HG03066 (cell line): ENCODE measurements at regions not wholly inside any gene's neighbourhood (a gene's known extent, or its start where the extent isn't known, plus 50 kb on each side); places are given as distances from the start of the nearest gene placed in this dataset.
"Not testable (repeated sequence)": the region's sequence is repeated elsewhere in the genome, so short reads cannot be mapped to it uniquely, and the experiment has no call there.

Experiments
- ATAC-seq: cut with Tn5 transposase; IDR thresholded peaks from one replicate; pipeline ENCODE4 v1.9.1; 2021; ENCODE audit warnings: low read depth; ENCODE audit not compliant: unreplicated experiment

DNA sequence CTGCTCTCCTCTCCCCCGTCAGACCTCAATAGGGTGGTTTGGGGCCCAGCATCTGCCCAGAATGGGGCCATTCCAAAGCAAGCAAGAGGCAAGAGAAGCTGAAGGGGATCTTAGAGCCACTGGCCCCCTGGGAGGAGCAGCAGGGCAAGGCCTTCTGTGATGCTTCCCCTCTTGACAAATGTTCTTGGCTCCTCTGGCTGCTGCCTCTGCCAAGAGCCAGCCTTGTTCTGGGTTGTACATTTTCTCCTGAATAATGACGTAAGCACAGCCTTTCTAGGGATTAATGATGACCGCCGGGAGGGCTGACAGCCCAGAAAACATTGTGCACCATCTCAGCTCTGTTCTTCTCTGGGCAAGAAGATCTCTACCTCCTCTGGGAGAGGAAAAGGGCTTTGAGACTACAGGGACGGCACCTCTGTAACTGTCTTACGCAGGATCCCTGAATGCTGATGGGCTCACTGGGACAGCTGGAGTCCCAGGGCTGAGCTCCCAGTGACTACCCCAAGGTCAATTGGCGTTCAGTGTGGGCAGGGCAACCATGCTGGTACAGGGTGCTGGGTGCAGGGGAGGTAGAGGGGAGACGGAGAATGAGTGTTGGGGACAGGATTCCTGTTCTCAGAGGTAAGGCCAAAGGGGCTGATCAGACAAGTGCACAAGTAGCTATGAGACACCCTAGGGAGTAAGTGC lies 253.3 kb downstream of the FAM43A start:
- ATAC-seq: no peak

DNA sequence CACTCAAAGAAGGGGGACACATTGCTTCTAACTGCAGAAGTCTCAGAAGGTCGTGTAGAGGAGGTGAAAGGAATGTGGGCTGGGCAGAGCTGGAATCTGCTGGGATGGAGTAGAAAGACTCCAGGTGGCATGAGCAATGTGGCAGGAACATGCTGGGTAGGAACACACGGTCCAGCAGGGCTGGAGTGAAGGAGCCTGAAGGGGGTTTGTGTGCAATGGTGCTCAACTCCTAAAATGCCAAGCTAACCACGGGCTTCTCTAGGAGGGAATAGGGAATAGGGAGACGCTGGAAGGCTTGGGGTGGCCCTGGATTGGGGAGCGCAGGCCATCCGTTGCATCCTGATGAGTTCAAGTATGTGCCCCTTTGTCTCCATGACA lies 253.8 kb downstream of the FAM43A start:
- no peak for ATAC-seq

DNA sequence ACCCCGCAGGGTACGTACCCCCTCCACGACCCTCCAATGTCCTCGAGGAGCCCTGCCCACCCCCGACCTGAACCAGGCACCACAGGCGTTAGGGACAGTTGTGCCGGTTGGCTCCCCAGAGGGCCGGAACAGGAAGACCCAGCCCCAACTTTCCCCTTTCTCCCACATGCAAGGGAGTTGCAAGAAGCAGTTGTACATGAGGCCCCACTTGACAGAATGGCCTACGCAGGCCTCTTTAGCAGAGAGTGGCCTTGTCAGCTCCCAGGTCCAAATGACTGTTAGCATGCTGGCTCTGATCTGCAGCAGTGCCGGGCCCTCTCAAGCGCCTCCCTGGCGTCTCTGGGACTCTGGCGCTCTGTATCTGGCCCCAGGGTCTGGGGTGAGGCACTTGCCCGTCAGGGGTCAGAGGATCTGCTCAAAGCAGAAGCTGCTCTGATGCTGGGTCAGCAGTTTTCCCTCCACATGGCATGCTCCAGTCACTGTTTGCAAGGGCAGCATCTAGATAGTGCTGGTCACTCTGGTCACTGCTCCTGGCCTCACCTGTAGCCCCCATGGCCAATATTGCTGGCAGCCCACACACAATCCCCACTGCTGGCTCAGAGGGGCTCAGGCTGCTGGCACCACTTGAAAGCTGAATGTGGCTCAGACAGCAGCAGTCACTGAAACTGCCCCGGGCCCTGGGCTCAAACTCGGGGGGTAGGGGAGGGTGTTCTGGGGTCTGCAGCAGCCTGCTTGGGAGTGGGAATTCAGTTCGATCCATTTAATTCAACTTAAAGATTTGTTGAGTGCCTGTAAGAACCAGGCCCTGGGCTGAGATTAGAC lies 254.5 kb downstream of the FAM43A start:
- ATAC-seq: no peak

DNA sequence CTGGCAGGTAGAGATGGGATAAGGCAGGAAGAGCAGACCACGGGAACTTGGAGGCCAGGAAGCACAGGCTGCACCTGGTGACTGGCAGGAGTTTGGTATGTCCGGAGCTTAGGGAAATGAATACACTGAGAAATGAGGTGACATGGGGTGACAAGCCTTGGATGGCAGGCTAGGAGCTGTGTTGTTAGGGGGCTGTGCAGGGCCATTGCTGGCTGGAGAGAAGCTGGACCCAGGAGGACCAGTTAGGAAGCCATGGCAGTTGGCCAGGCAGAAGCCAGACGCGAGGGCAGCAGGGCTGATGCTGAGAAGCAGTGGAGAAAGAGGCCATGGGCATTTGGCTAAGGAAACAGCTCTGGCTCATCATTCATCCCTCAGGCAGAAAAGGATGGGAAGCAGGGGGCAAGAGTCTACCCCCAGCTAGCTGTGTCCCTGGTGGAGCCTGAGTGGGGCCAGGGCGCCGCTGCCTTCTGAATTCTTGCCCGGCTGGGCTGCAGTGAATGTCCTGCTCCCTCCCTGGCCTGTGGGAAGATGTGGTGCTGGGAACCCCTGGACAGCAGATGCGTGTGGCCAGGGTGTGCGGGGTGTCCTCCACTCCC lies 255.8 kb downstream of the FAM43A start:
- ATAC-seq: no peak

DNA sequence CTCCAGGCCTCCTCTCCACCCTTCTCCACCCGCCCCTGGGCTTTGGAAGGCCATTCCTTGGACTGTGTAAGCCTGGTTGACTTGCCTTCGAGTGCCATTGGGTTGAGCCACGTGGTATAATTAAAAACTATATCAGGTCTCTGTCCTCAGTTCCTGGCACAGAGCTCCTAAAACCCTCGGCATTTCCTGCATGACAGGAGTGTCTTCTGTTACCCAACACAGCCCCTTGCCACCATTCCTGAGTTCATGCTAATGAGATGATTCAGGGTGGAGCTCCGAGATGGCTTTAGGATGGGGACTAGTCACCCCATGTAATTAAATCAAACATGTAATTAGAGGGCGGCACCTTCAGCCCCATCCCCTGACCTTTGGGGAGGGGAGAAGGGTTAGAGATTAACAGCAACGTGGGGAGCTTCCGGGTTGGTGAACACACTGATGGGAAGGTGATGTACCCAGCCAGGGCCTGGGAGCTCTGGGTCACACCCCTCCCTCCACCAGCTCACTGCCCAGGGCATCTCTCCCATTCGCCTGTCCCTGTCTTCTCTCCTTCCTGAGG lies 256.4 kb downstream of the FAM43A start:
- ATAC-seq: no peak

DNA sequence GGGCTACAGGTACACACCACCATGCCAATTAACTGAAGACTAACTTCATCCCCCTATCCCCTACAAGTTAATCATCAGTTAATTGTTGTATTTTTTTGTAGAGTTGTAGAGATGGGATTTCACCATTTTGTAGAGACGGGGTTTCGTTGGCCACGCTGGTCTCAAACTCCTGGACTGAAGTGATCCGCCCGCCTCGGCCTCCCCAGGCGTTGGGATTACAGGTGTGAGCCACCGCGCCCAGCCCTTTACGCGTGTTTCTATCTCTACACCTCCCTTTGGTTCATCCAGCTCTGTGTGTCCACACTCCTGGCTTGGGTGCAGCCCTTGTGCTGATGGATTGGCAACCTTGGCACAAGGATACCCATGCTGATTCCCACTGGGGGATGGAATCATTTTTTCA lies 258.8 kb downstream of the FAM43A start:
- no peak for ATAC-seq

DNA sequence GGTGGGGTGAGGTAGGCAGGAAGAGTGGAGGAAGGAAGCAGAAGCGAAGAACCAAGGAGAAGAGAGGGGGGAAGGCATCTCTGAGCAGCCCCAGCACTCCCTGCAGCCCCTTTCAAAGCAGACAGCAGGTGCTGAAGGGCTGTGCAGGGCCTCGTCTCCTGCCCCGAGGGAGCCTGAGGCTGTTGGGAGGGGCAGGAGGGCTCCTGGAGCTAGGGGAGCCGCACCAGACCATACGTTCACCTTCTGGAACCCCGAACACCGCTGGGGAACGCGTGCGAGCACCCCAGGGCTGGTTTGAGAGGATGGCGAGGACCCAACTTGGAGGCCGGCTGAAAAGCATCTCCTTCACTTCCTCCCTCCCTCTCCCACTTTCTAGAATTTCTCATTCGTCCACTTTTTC lies 259.8 kb downstream of the FAM43A start:
- no peak for ATAC-seq

DNA sequence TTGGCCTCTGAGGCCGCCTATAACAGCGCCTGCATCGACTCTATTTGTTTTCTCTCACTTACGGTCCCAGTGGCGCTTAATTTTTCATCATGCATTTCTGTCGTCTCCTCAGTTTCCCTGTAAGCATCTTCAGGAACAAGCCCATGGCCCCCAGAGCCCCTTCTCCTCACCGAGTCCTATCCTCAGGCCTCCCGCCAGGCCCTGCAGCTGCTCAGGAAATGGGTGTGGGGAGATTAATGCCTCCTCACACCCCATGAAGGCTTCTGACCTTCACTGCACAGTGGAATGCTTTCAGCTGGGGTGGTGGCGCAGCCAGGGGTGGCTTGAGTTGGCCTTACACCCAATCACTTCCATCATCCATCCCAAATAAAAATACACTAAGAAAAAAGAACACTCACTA lies 260.4 kb downstream of the FAM43A start:
- no peak for ATAC-seq

DNA sequence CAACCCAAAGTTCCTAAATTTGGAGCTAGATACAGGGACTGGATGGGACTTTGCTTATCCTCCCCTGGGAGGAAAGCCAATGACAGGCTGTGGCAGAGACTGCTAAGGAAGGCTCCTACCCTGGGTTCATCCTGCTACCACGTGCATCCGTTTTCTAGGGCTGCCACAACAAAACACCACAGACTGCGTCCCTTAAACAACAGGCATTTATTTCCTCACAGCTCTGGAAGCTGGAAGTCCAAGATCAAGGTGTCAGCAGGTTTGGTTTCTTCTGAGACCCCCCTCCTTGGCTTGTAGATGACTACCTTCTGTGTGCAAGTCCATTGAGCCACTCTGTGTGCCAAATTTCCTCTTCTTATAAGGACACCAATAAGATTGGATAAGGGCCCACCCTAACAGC lies 263.9 kb downstream of the FAM43A start:
- no peak for ATAC-seq

DNA sequence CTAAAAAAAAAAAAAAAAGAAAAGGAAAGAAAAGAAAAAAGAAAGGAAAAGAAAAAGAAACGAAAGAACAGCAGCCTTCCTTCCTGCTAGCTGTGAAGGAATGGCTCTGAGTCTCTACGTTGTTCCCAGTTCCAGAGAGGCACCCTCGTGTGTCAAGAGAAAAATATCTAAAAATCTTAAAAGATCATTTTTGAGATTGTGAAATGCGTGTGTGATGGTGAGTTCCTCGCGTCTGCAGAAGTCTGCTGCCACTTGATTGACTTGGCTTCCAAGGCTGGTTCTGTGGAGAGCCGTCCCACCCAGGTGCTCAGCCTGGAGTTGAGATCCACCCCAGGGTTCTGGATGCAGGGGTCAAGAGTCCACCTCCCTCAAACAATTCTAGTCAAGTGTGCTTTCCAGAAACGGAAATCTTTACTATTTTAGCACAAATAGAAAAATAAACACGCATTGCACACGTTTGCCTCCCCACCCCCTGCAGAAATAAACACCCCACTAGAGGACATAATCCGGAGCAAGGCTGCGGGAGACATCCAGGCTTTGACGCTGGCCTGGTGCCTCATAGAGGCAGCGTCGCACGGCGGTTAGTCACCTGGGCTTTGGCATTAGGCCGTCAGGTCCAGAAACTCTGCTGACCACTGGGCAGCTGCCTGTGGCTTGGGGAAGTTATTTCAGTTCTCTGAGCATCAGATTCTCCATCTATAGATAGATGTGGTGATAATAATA lies 265.4 kb downstream of the FAM43A start:
- no peak for ATAC-seq

DNA sequence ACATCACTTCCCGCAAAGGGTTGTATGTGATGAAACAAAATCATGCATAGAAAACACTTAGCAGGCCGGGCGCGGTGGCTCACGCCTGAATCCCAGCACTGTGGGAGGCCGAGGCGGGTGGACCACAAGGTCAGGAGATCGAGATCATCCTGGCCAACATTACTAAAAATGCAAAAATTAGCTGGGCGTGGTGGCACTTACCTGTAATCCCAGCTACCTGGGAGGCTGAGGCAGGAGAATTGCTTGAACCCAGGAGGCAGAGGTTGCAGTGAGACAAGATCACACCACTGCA lies 265.9 kb downstream of the FAM43A start:
- ATAC-seq: not testable (repeated sequence)

DNA sequence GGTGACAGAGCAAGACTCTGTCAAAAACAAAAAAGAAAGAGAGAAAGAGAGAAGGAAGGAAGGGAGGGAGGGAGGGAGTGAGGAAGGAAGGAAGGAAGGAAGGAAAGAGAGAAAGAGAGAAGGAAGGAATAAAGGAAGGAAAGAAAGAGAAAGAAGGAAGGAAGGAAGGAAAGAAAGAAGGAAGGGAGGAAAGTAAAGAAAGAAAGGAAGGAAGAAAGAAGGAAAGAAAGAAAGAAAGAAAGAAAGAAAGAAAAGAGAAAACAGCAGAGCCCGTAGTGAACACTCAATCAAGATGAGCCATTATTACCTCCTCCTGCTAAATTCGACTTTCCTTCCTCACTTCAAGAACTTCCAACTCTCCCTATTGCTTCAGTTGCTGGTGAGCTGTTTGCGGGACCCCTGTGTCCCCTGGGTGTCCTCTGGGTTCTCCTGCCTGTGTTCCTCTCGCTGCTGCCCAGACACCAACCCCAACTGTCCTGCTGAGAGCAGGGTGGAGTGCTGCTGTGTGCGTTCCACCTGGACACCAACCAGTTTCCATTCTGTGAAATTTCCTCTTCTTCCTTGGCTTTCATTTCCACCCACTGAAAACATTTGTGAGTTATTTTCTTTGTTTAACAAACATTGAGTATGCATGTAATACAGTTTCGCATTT lies 266.4 kb downstream of the FAM43A start:
- no peak for ATAC-seq

DNA sequence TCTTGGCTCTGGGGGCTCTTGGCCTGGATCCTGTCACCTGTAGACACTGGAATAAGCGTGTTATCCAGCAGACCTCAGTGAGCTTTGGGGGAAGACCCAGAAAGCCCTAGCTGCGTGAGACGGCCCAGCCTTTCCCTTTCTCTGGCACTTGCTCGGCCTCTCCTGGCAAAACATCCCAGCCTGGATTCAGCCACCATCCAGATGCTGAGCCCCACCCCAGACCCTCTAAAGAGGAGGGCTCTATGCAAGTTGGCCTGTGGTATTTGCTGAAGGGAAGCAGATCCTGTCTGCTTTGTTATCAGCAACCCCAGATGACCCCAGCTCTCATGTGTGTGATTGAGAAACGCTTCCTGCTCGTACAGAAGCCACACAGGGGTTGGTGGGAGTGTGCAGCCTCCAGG lies 267.2 kb downstream of the FAM43A start:
- ATAC-seq: no peak

DNA sequence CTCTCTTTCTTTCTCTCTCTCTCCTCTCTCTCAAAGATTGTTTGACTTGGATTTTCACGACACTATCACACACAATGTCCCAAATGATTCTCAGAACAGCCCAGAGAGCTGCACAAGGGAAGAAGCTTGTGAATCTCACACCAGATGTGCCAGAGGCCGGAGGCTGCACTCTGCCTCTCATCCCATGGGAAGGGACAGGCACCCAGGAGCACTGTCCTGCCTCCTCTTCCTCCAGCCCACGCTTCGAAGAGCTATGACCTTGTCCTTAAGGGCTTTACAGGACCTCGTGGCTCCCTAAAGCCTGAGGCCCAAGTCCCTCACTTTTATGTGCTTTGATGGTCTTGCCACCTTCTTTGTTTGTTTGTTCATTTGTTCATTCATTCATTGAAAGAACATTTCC lies 267.6 kb downstream of the FAM43A start:
- no peak for ATAC-seq

DNA sequence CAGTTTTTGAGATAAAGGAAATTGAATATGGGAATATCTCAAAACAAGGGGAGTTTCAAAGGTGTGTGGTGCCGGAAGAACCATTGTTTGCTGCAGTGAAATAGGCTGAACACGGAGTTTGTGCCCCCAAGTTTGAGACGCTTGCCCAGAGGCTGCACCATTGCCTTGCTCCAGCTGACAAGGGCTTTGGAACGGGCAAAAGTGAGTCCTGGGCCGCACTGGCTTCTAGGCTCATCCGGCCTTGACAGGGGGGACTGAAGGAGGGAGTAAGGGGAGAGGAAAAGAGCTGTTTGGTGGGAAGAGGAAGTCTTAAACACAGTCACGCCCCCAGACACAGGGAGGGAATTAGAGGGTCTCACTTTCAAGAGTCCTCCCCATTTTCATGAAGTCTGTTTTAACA lies 269.9 kb downstream of the FAM43A start:
- ATAC-seq: no peak

DNA sequence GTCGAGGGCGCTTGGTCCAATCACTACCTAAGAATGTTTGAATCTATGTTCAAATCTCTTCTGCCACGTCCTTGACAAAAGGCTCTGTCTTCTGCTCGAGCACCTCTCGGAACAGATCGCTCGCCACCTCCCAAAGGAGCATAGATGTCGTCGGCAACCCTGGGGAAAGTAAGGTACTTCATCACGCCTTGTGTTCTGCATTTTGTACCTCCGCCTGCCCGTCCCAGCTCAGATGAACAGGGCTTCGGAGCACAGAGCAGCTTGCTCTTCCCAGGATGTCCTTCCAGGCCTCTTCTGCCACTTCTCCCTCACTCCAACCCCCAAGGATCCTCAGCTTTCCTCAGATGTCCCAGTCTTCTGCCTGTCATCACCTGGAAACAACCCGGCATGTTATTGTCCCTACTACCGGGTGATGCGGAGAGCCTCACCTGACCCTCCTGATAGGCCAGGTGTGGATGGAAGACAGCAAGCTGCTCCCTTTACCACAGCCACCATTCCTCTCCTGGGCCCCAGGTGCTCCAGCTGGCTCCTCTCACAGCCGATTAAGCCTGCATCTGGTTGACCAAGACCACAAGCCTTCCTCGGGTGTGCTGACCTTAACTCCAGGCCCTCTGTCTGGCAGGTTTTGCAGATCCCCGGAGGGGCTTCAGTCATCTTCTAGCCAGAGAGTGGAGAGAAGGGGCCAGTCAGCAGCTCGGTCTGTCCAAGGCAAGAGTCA lies 270.5 kb downstream of the FAM43A start:
- no peak for ATAC-seq

DNA sequence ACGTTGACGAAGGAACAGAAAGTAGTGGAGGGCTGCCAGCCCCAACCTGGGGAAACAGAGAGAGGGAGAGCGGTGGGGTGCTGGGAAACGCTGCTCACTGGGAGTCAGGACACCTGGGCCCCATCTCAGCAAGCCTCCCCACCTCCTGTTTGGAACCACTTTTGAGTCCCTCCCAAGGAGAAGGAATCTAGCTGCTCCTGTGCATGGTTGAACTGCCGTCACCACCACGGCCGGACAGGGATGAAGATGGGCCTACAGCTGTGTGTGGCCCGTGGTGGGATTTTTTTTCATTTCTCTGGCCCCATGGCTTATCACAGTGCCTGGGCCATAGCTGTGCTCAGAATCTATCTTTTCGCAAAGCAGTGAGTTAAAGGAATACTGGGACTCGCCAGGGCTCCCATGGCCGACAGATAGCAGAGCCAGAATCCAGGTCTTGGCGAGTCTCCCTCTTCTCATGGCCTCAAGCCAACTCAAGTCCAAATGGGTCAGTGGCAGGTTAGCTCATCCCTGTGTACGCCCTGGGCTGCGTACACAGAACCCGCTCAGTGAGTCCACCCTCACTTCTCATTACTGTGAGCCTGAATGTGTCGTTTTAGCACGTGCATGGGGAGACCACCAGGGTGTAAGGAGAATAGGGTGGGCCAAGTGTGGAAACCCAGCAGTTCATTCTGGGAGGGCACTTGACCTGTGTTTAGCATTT lies 271.2 kb downstream of the FAM43A start:
- ATAC-seq: no peak

DNA sequence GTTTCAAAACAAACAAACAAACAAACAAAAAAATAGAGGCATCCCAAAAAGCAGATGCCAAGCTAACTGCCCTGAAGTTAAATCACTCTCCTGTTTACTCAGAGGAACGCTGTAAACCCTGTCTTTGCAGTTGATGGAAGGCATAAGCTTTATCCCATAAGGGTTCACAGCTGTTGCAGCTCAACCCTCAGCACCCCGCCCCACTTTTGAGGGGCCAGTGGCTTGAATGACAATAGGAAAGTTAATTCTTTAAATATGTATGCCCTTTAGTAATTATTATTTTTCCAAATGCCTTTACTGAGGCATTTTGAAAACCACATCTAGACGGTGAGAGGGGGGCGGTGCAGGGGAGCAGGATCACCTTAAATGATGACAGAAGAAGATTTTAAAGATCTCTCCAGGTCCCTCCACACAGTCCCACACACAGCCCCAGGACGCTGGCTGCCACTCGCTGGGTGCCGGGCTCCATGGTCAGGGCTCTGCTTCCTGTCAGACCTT lies 272.1 kb downstream of the FAM43A start:
- no peak for ATAC-seq

DNA sequence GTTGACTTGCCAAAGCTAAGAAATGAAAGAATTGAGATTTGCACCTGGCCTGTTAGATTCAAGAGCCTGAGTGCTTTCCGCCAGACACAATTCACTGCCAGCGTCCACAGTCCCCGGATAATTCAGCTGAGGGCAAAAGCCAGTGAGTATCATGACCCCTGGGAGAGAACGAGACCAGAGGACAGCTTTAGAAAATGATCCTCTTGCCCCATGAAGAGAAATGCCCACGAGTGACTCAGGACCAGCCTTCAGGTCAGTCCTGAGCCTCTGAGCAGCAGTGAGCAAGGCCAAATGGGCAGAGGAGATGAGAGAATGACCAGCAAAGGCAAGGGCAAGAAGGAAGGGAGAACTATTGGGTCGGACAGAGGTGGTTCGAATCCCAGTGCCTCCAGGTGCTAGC lies 273.5 kb downstream of the FAM43A start:
- ATAC-seq: no peak
